ENCODE measurements at regions not wholly inside any gene's neighbourhood (a gene's known extent, or its start where the extent isn't known, plus 50 kb on each side); places are given as distances from the start of the nearest gene placed in this dataset.
A peak's percentile ranks its signal among the peaks of the same experiment; 100 is the strongest.

DNA sequence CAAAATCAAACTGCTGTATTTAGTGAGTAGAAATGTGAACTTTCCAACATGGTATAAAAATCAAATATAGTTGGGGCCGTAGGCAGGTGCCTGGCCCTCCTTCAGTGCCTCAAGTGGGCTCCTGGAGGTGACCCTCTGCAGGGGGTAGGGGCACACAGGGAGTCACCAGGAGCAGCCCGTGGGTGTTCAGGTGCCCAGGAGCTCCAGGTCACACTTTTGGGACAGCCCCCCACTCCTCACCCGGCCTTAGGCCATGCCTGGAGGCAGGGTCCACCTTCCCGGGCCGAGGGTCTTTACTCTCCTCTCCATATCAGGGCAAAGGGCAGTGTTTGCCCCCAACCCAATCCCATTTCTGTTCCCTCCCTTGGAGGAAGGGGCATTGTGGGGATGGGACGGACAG, 108.0 kb upstream of the MTAP start:
- DNase-seq (ENCODE audit: low read depth): no peak
- no peaks in the 10 kb centered on the region for H3K36me3 ChIP-seq (ENCODE audit: control insufficient read depth, insufficient read depth, low read length)
- H3K4me3 ChIP-seq (ENCODE audit: low read depth, low read length): no peak overlapping the region
- H3K27me3 ChIP-seq (ENCODE audit: control insufficient read depth, insufficient read depth, low read length): no peaks in the 10 kb centered on the region
- TF ChIP-seq, protein P1, sequence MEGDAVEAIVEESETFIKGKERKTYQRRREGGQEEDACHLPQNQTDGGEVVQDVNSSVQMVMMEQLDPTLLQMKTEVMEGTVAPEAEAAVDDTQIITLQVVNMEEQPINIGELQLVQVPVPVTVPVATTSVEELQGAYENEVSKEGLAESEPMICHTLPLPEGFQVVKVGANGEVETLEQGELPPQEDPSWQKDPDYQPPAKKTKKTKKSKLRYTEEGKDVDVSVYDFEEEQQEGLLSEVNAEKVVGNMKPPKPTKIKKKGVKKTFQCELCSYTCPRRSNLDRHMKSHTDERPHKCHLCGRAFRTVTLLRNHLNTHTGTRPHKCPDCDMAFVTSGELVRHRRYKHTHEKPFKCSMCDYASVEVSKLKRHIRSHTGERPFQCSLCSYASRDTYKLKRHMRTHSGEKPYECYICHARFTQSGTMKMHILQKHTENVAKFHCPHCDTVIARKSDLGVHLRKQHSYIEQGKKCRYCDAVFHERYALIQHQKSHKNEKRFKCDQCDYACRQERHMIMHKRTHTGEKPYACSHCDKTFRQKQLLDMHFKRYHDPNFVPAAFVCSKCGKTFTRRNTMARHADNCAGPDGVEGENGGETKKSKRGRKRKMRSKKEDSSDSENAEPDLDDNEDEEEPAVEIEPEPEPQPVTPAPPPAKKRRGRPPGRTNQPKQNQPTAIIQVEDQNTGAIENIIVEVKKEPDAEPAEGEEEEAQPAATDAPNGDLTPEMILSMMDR (IDR thresholded peaks at IDR 0.05; ENCODE audit: insufficient read depth, low read length, poor library complexity, severe bottlenecking): no peak

DNA sequence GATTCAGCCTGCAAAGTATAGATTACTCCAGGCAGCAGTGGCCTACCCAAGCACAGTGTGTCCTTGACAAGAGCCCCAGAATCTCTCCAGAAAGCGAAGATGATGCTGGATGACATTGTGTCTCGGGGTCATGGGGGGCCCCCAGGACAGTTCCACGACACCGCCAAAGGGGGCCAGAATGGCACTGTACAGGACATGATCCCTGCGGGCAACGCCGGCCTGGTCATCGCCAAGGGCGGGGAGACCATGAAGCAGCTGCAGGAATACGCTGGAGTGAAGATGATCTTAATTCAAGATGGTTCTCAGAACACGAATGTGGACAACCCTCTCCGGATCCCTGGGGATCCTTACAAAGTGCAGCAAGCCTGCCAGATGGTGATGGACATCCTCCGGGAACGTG, 107.0 kb upstream of the MTAP start:
- DNase-seq (ENCODE audit: low read depth): no peak
- Histone ChIP-seq H3K4me3 (ENCODE audit: low read depth, low read length) (no peak overlapping the region), H3K27me3 (ENCODE audit: control insufficient read depth, insufficient read depth, low read length) (no peaks in the 10 kb centered on the region), H3K36me3 (ENCODE audit: control insufficient read depth, insufficient read depth, low read length) (no peaks in the 10 kb centered on the region)
- TF ChIP-seq, protein P1 (IDR thresholded peaks at IDR 0.05; ENCODE audit: insufficient read depth, low read length, poor library complexity, severe bottlenecking): no peak

DNA sequence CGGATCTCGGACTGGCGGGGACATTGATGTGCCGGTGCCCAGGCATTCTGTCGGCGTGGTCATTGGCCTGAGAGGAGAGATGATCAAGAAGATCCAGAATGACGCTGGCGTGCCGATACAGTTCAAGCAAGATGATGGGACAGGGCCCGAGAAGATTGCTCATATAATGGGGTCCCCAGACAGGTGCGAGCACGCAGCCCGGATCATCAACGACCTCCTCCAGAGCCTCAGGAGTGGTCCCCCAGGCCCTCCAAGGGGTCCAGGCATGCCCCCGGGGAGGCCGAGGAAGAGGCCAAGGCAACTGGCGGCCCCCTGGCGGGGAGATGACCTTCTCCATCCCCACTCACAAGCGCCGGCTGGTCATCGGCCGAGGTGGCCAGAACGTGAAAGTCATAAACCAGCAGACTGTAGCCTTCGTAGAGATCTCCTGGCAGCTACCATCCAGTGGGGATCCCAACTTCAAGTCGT, 106.5 kb upstream of the MTAP start:
- no peaks in the 10 kb centered on the region for H3K36me3 ChIP-seq (ENCODE audit: control insufficient read depth, insufficient read depth, low read length)

DNA sequence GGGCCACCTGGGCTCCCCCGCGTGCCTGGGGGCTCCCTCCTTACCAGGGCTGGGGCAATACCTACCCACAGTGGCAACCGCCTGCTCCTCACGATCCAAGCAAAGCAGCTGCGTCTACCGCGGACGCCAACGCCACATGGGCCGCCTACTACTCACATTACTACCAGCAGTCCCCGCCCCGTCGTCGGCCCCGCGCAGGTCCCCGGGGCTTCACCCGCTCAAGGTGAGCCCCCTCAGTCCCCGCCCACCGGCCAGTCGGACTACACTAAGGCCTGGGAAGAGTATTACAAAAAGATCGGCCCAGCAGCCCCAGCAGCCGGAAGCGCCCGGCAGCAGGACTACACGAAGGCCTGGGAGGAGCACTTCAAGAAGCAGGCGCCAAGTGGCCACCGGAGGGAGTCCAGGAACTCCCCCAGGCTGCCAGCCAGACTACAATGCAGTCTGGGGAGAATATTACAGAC, 106.0 kb upstream of the MTAP start:
- TF ChIP-seq, protein P1 (IDR thresholded peaks at IDR 0.05; ENCODE audit: insufficient read depth, low read length, poor library complexity, severe bottlenecking): peak; percentile 9
- no peaks in the 10 kb centered on the region for H3K36me3 ChIP-seq (ENCODE audit: control insufficient read depth, insufficient read depth, low read length)
- H3K27me3 ChIP-seq (ENCODE audit: control insufficient read depth, insufficient read depth, low read length): no peaks in the 10 kb centered on the region
- no peak overlapping the region for H3K4me3 ChIP-seq (ENCODE audit: low read depth, low read length)
- DNase-seq (ENCODE audit: low read depth): no peak

More for the DNA sequence above, 106.5 kb upstream of the MTAP start:
- Histone ChIP-seq H3K27me3 (ENCODE audit: control insufficient read depth, insufficient read depth, low read length) (no peaks in the 10 kb centered on the region), H3K4me3 (ENCODE audit: low read depth, low read length) (no peak overlapping the region)
- TF ChIP-seq, protein P1 (IDR thresholded peaks at IDR 0.05; ENCODE audit: insufficient read depth, low read length, poor library complexity, severe bottlenecking): no peak
- DNase-seq (ENCODE audit: low read depth): no peak

DNA sequence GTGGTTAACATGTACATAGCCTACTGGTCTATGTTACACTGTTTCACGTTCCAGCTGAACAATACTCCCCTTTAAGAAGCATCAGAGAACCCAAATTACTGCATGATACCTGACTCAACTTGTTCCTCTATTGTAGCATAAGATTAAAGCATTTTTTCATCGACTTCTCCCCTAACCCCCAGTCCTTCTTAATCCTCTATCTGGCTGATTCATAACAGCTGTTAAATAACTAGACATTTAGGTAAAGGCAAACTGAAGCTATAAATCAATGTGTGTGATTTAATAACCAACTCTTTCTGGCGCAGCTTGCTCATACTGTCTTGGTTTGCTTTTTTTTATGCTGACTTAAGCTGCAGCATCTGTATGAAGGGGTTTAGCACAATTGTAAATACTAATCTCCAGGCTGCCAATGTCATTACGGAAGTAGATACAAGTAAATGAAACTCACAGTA, 94.2 kb upstream of the MTAP start:
- Histone ChIP-seq H3K4me3 (ENCODE audit: low read depth, low read length) (no peak overlapping the region), H3K36me3 (ENCODE audit: control insufficient read depth, insufficient read depth, low read length) (no peaks in the 10 kb centered on the region), H3K27me3 (ENCODE audit: control insufficient read depth, insufficient read depth, low read length) (no peaks in the 10 kb centered on the region)
- DNase-seq (ENCODE audit: low read depth): no peak
- TF ChIP-seq, protein P1 (IDR thresholded peaks at IDR 0.05; ENCODE audit: insufficient read depth, low read length, poor library complexity, severe bottlenecking): no peak

DNA sequence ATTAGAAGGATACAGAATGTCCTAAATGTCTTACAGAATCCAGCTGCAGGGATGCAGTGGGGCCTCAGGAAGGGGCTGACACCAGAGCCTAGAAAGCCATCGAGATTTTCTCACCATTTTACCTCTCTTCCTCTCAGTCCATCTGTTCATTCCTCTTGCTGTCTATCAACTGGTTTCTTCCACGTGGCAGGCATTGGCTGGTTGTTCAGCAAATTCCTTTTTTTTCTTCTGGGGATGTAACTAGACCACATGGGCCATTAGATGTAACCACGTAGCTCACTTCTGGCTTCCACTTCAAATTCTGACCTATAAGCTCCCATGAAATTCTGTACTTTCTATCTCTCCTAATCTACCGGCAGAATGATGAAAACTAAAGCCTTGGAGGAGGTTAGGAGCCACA, 93.6 kb upstream of the MTAP start:
- TF ChIP-seq, protein P1 (IDR thresholded peaks at IDR 0.05; ENCODE audit: insufficient read depth, low read length, poor library complexity, severe bottlenecking): no peak
- DNase-seq (ENCODE audit: low read depth): no peak
- Histone ChIP-seq H3K27me3 (ENCODE audit: control insufficient read depth, insufficient read depth, low read length) (no peaks in the 10 kb centered on the region), H3K4me3 (ENCODE audit: low read depth, low read length) (no peak overlapping the region), H3K36me3 (ENCODE audit: control insufficient read depth, insufficient read depth, low read length) (no peaks in the 10 kb centered on the region)
